Mesenchymal stem cell (in vitro differentiated cells and primary cell): ENCODE measurements at regions not wholly inside any gene's neighbourhood (a gene's known extent, or its start where the extent isn't known, plus 50 kb on each side); places are given as distances from the start of the nearest gene placed in this dataset.

ENCODE experiments used
- DNase-seq: peaks from one replicate; pipeline ENCODE4 v3.0.0-alpha.2; 2013
- H2AFZ ChIP-seq: one replicate; pipeline ENCODE4 v1.6.1; 2013; ENCODE audit warnings: low read depth, mild to moderate bottlenecking, control low read depth, inconsistent platforms, low read length, moderate library complexity
- H2AK5ac ChIP-seq: 2 replicates; pipeline ENCODE4 v1.6.1; 2013; ENCODE audit warnings: low read length, moderate library complexity, mild to moderate bottlenecking, inconsistent platforms; ENCODE audit not compliant: severe bottlenecking
- H2BK120ac ChIP-seq: one replicate; pipeline ENCODE4 v1.6.1; 2013; ENCODE audit warnings: low read depth, mild to moderate bottlenecking, inconsistent platforms, low read length, moderate library complexity
- H2BK12ac ChIP-seq, 2 experiments: one replicate each; pipeline ENCODE4 v1.6.1; 2013; ENCODE audit warnings: inconsistent platforms in 2 of 2, low read length in 2 of 2, mild to moderate bottlenecking in 2 of 2, moderate library complexity in 2 of 2, control low read depth in 1 of 2
- H2BK15ac ChIP-seq: one replicate; pipeline ENCODE4 v1.6.1; 2013; ENCODE audit warnings: mild to moderate bottlenecking, low read depth, inconsistent platforms; ENCODE audit not compliant: poor library complexity, severe bottlenecking
- H2BK5ac ChIP-seq: 2 replicates; pipeline ENCODE4 v1.6.1; 2013; ENCODE audit warnings: low read depth, mild to moderate bottlenecking, low read length, control low read depth, inconsistent platforms; ENCODE audit not compliant: poor library complexity, severe bottlenecking
- H3K14ac ChIP-seq, 2 experiments: one replicate each; pipeline ENCODE4 v1.6.1; 2013; ENCODE audit warnings: inconsistent platforms in 2 of 2, low read length in 2 of 2, control low read depth in 1 of 2, mild to moderate bottlenecking in 1 of 2, moderate library complexity in 1 of 2
- H3K18ac ChIP-seq, 2 experiments: one replicate each; pipeline ENCODE4 v1.6.1; 2013; ENCODE audit warnings: inconsistent platforms in 2 of 2, low read length in 2 of 2, control low read depth in 1 of 2, low read depth in 1 of 2, mild to moderate bottlenecking in 1 of 2
- H3K23ac ChIP-seq, 2 experiments: one replicate each; pipeline ENCODE4 v1.6.1; 2013; ENCODE audit warnings: inconsistent platforms in 2 of 2, low read length in 2 of 2, mild to moderate bottlenecking in 2 of 2, moderate library complexity in 2 of 2, control low read depth in 1 of 2
- H3K27ac ChIP-seq: 2 replicates; pipeline ENCODE4 v1.5.1; 2013; ENCODE audit warnings: mild to moderate bottlenecking, moderate library complexity, low read length, control low read depth, inconsistent platforms; ENCODE audit not compliant: poor library complexity, severe bottlenecking
- H3K27me3 ChIP-seq, 2 experiments: 2 replicates each; pipeline versions ENCODE4 v1.6.1 to v1.7.0; 2013; ENCODE audit warnings: low read length in 2 of 2, mild to moderate bottlenecking in 2 of 2, moderate library complexity in 2 of 2, control low read depth in 1 of 2, inconsistent platforms in 1 of 2; ENCODE audit not compliant: control insufficient read depth in 1 of 2, insufficient read depth in 1 of 2
- H3K36me3 ChIP-seq, 2 experiments: 2 replicates each; pipeline versions ENCODE4 v1.6.1 to v1.7.0; 2013; ENCODE audit warnings: low read length in 2 of 2, control low read depth in 1 of 2, inconsistent platforms in 1 of 2, low read depth in 1 of 2, mild to moderate bottlenecking in 1 of 2; ENCODE audit not compliant: insufficient read depth in 2 of 2, control insufficient read depth in 1 of 2
- H3K4ac ChIP-seq, 2 experiments: one replicate each; pipeline ENCODE4 v1.6.1; 2013; ENCODE audit warnings: inconsistent platforms in 2 of 2, low read length in 2 of 2, mild to moderate bottlenecking in 2 of 2, moderate library complexity in 2 of 2, control low read depth in 1 of 2, low read depth in 1 of 2
- H3K4me1 ChIP-seq: 2 replicates; pipeline ENCODE4 v1.6.1; 2013; ENCODE audit warnings: low read depth, low read length, control low read depth; ENCODE audit not compliant: control insufficient read depth, insufficient read depth
- H3K4me2 ChIP-seq: 2 replicates; pipeline ENCODE4 v1.6.1; 2013; ENCODE audit warnings: low read length, mild to moderate bottlenecking, inconsistent platforms; ENCODE audit not compliant: poor library complexity, severe bottlenecking
- H3K4me3 ChIP-seq, 2 experiments: 2 replicates each; pipeline versions ENCODE4 v1.5.1 to v1.7.0; 2013; ENCODE audit warnings: low read length in 2 of 2, mild to moderate bottlenecking in 2 of 2, control low read depth in 1 of 2, low read depth in 1 of 2; ENCODE audit not compliant: insufficient read depth in 1 of 2
- H3K79me1 ChIP-seq: replicated peaks from 2 replicates; pipeline ENCODE4 v1.6.1; 2013; ENCODE audit warnings: mild to moderate bottlenecking, control low read depth, low read length, inconsistent platforms; ENCODE audit not compliant: poor library complexity, severe bottlenecking
- H3K9ac ChIP-seq: 2 replicates; pipeline ENCODE4 v1.7.0; 2013; ENCODE audit warnings: mild to moderate bottlenecking, low read length, moderate library complexity
- H3K9me3 ChIP-seq: 2 replicates; pipeline ENCODE4 v1.7.0; 2013; ENCODE audit warnings: mild to moderate bottlenecking, low read length; ENCODE audit not compliant: control insufficient read depth
- H4K8ac ChIP-seq: one replicate; pipeline ENCODE4 v1.6.1; 2013; ENCODE audit warnings: inconsistent platforms, mild to moderate bottlenecking, low read length, moderate library complexity
- H4K91ac ChIP-seq: one replicate; pipeline ENCODE4 v1.6.1; 2013; ENCODE audit warnings: mild to moderate bottlenecking, low read length, inconsistent platforms
- WGBS: methylation state at CpG from one replicate; pipeline ENCODE4 v1.1.7; 2013; ENCODE audit warnings: mixed read lengths; 5-methylcytosine and 5-hydroxymethylcytosine counted together

DNA sequence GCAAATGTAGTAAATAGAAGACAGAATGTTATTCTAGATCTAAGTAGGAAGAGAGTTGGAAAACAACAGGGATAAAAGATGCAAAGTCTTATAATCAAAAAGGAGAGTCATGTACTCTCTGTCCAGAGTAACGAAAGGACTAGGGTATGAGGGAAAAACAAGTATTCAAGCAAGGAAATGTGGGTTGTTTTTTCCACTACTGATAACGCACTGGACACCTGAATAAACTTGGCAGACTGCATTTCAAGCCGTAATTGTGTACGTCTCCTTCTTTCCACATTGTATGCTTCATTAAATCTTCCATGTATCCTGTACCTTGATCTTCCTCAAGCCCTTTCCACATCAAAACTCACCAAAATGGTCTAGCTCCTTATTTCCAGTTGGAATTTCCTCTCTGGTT lies 420.6 kb downstream of the ZEB2 start:
- Histone ChIP-seq H3K36me3 (no peaks in the 10 kb centered on the region), H3K14ac (no peak overlapping the region), H2BK15ac (no peak overlapping the region), H3K4ac (no peak overlapping the region), H3K9ac (no peak overlapping the region), H3K4me1 (peaks cover 1% of the 10 kb centered on the region), H3K27ac (no peak overlapping the region), H2BK12ac (no peak overlapping the region), H3K27me3 (no peaks in the 10 kb centered on the region), H2BK5ac (no peak overlapping the region), H3K9me3 (no peaks in the 10 kb centered on the region), H4K8ac (no peak overlapping the region), H2AFZ (no peak overlapping the region), H3K23ac (no peak overlapping the region), H3K4me3 (no peak overlapping the region), H2BK120ac (no peak overlapping the region), H3K18ac (no peak overlapping the region), H3K4me2 (no peak overlapping the region), H4K91ac (no peak overlapping the region), H3K79me1 (peaks cover 2% of the 10 kb centered on the region), H2AK5ac (no peak overlapping the region)
- no peak for DNase-seq
- 80% methylated on average over 4 of the region's 4 CpGs for WGBS

DNA sequence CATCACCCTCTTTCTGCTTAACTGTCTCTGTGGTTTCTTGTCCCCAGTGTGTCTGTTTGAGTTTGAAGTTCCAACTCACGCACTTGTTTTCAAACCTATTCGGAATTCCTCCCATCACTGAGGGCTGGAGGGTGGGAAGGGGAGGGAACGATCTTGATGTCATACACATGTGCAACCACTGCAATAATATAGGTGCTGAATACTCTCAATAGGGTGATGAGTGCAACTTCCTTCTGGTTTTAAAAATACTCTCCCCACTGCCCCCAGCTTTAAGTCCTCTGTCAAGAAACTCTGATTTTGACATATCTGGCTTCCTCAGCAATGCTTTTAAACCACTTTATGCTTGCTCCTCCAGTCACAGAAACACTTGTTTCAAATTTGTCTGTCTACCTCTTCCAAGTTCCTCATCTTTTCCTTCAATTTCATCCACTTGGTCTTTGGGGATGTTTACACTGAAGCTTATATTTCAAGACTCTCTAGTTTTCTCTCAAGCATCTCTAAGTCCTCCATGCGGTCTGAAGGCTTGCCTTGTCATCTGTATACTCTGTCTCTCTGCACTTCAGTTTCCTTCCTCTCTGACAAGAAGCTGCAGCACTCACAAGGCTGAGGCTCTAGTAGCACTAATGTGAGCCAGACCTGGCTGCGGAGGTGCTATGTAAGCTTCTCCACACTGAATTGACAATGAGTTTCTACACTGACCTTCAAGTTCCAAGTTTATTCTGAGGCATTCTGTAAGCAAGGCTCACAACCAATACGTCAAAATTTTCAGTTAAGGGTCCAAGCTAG lies 422.3 kb downstream of the ZEB2 start:
- 74% methylated on average over 4 of the region's 6 CpGs for WGBS

DNA sequence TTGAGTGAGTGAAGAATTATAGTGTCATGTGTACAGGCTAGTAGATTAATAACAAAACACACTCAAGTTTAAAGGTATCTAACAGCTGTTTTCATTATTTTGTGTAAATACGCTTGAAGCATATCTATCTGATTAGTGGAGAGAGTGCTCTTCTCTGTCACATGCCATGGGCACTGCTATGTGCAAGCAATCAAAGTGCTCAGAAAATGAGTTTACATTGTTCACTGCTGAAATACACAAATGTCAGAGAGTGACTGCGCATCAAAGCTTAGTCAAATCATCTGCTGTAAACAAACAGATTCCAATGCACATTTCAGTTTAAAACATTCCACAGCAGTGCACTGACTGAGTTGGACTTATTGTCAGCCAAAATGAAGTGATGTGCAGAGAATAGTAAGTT lies 423.4 kb downstream of the ZEB2 start:
- H3K4me3 ChIP-seq = no peak overlapping the region
- no peaks in the 10 kb centered on the region for H3K79me1 ChIP-seq
- H3K4me2 ChIP-seq = no peak overlapping the region
- no peak overlapping the region for H3K9ac ChIP-seq
- WGBS = 8% methylated on average over 2 of the region's 2 CpGs
- H3K36me3 ChIP-seq = no peaks in the 10 kb centered on the region
- H2AFZ ChIP-seq = no peak overlapping the region
- no peak overlapping the region for H2BK12ac ChIP-seq
- H3K14ac ChIP-seq = no peak overlapping the region
- H4K91ac ChIP-seq = no peak overlapping the region
- H4K8ac ChIP-seq = no peak overlapping the region
- H3K27ac ChIP-seq = no peak overlapping the region
- H3K27me3 ChIP-seq = no peaks in the 10 kb centered on the region
- H3K18ac ChIP-seq = no peak overlapping the region
- H3K9me3 ChIP-seq = no peaks in the 10 kb centered on the region
- H2BK5ac ChIP-seq = no peak overlapping the region
- H3K4ac ChIP-seq = no peak overlapping the region
- no peak overlapping the region for H2BK15ac ChIP-seq
- no peaks in the 10 kb centered on the region for H3K4me1 ChIP-seq
- H3K23ac ChIP-seq = no peak overlapping the region
- DNase-seq = peak; percentile 64
- no peak overlapping the region for H2AK5ac ChIP-seq
- no peak overlapping the region for H2BK120ac ChIP-seq

More for the DNA sequence above, 422.3 kb downstream of the ZEB2 start:
- H4K91ac ChIP-seq = no peak overlapping the region
- peak; percentile 58 for DNase-seq
- H3K27ac ChIP-seq = peak overlapping the region; percentile 34
- no peak overlapping the region for H2BK5ac ChIP-seq
- H2BK15ac ChIP-seq = no peak overlapping the region
- H3K9me3 ChIP-seq = no peaks in the 10 kb centered on the region
- no peak overlapping the region for H3K4ac ChIP-seq
- no peak overlapping the region for H3K4me3 ChIP-seq
- H3K4me2 ChIP-seq = no peak overlapping the region
- H3K4me1 ChIP-seq = peaks cover 1% of the 10 kb centered on the region
- no peak overlapping the region for H3K14ac ChIP-seq
- H3K9ac ChIP-seq = no peak overlapping the region
- H3K79me1 ChIP-seq = no peaks in the 10 kb centered on the region
- no peak overlapping the region for H2AK5ac ChIP-seq
- H3K36me3 ChIP-seq = no peaks in the 10 kb centered on the region
- H3K27me3 ChIP-seq = no peaks in the 10 kb centered on the region
- no peak overlapping the region for H2AFZ ChIP-seq
- H3K23ac ChIP-seq = no peak overlapping the region
- H3K18ac ChIP-seq = peak overlapping the region in 1 of 2 experiments; percentile 38
- H2BK120ac ChIP-seq = no peak overlapping the region
- no peak overlapping the region for H2BK12ac ChIP-seq
- no peak overlapping the region for H4K8ac ChIP-seq

DNA sequence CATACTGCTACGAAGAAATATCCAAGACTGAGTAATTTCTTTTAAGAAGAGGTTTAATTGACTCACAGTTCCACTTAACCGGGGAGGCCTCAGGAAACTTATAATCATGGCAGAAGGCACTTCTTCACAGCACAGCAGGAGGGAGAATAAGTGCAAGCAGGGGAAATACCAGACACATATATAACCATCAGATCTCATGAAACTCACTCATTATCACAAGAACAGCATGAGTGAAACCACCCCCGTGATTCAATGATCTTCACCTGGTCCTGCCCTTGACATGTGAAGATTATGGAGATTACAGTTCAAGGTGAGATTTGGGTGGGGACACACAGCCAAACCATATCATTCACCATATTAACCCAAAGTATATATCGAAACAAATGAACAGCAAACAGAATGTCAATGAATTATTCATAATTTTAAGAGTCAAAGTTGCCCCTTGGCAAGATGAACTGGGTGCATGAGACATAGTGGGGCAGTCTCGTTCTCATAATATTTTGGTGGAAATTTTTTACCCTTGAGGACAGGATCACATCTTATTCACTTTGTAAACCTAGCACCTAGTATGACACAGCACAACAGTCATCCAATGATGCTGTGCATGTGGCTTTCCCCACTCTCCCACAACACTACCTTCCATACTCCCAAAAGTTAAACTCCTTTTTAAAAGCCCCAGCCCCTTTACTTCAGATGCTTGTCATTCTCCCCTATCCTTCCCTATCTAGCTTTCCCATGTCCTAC lies 425.3 kb downstream of the ZEB2 start:
- H2BK12ac ChIP-seq = no peak overlapping the region
- H4K91ac ChIP-seq = no peak overlapping the region
- no peak overlapping the region for H2AFZ ChIP-seq
- no peaks in the 10 kb centered on the region for H3K27me3 ChIP-seq
- no peak for DNase-seq
- no peak overlapping the region for H3K27ac ChIP-seq
- no peaks in the 10 kb centered on the region for H3K9me3 ChIP-seq
- no peak overlapping the region for H4K8ac ChIP-seq
- H2BK15ac ChIP-seq = no peak overlapping the region
- H2BK120ac ChIP-seq = no peak overlapping the region
- H3K4me3 ChIP-seq = no peak overlapping the region
- no peaks in the 10 kb centered on the region for H3K36me3 ChIP-seq
- H2AK5ac ChIP-seq = no peak overlapping the region
- 97% methylated on average over 4 of the region's 5 CpGs for WGBS
- no peak overlapping the region for H3K9ac ChIP-seq
- no peak overlapping the region for H3K4ac ChIP-seq
- H3K4me2 ChIP-seq = no peak overlapping the region
- H3K79me1 ChIP-seq = no peaks in the 10 kb centered on the region
- no peaks in the 10 kb centered on the region for H3K4me1 ChIP-seq
- H3K14ac ChIP-seq = no peak overlapping the region
- no peak overlapping the region for H3K23ac ChIP-seq
- no peak overlapping the region for H3K18ac ChIP-seq
- no peak overlapping the region for H2BK5ac ChIP-seq
